ENCODE measurements at regions not wholly inside any gene's neighbourhood (a gene's known extent, or its start where the extent isn't known, plus 50 kb on each side); places are given as distances from the start of the nearest gene placed in this dataset.
"Not testable (repeated sequence)": the region's sequence is repeated elsewhere in the genome, so short reads cannot be mapped to it uniquely, and the experiment has no call there.

DNA sequence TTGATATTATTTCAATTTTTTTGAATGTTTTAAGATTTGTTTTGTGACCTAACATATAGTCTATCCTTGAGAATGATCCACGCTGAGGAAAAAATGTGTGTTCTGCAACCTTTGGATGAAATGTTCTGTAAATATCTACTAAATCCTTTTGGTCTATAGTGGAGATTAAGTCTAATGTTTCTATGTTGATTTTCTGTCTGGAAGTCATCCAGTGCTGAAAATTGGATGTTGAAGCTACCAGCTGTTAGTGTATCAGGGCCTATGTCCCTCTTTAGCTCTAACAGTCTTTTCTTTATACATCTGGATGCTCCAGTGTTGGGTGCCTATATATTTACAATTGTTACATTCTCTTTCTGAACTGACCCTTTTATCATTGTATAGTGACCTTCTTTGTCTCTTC, 422.3 kb downstream of the TMEM232 start:
- intact Hi-C loops (cut with DNase I), result no loop called here
- H3K27ac ChIP-seq, result no peak overlapping the region
- TF ChIP-seq POLR2A (IDR thresholded peaks at IDR 0.05), result no peak
- TF ChIP-seq, protein P1, sequence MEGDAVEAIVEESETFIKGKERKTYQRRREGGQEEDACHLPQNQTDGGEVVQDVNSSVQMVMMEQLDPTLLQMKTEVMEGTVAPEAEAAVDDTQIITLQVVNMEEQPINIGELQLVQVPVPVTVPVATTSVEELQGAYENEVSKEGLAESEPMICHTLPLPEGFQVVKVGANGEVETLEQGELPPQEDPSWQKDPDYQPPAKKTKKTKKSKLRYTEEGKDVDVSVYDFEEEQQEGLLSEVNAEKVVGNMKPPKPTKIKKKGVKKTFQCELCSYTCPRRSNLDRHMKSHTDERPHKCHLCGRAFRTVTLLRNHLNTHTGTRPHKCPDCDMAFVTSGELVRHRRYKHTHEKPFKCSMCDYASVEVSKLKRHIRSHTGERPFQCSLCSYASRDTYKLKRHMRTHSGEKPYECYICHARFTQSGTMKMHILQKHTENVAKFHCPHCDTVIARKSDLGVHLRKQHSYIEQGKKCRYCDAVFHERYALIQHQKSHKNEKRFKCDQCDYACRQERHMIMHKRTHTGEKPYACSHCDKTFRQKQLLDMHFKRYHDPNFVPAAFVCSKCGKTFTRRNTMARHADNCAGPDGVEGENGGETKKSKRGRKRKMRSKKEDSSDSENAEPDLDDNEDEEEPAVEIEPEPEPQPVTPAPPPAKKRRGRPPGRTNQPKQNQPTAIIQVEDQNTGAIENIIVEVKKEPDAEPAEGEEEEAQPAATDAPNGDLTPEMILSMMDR (IDR thresholded peaks at IDR 0.05), result no peak
- 63 to 72% methylated on average over 1 of the region's 1 CpG for WGBS, 2 donors
- no peaks in the 10 kb centered on the region for H3K36me3 ChIP-seq (replicated peaks in 1 of 2; ENCODE audit: insufficient read depth in 1 of 2, low read depth in 2 of 2)
- no peaks in the 10 kb centered on the region for H3K27me3 ChIP-seq
- no peak for ATAC-seq
- H3K9me3 ChIP-seq, result no peaks in the 10 kb centered on the region
- H3K4me1 ChIP-seq, result no peaks in the 10 kb centered on the region
- no peak for DNase-seq
- H3K4me3 ChIP-seq, result no peak overlapping the region

DNA sequence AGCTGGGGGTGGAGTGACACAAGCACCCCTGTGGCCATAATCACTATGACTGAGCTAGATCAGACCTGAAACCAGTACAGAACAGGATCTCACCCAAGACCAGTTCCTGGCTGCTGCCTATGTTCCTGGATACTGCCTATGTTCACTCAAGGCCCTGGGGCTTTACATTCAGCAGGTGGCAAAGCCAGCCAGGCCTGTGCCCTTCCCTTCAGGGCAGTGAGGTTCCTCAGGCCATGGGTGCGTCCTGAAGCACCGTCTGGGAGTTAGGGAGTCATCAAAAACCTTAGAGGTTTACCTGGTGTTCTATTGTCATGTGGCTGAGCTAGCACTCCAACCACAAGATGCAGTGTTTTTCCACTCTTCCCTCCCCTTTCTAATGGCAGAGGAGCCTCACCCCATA, 419.8 kb downstream of the TMEM232 start:
- ATAC-seq (no peak), DNase-seq (no peak)
- Histone ChIP-seq H3K27me3 (no peaks in the 10 kb centered on the region), H3K9me3 (no peaks in the 10 kb centered on the region), H3K36me3 (replicated peaks in 1 of 2; ENCODE audit: insufficient read depth in 1 of 2, low read depth in 2 of 2) (no peaks in the 10 kb centered on the region), H3K4me3 (no peak overlapping the region), H3K27ac (no peak overlapping the region), H3K4me1 (no peaks in the 10 kb centered on the region)
- WGBS, 2 donors, result 92 to 100% methylated on average over 2 of the region's 2 CpGs
- intact Hi-C loops (cut with DNase I), result no loop called here
- TF ChIP-seq, protein P1 (IDR thresholded peaks at IDR 0.05), result no peak
- TF ChIP-seq POLR2A (IDR thresholded peaks at IDR 0.05), result no peak

DNA sequence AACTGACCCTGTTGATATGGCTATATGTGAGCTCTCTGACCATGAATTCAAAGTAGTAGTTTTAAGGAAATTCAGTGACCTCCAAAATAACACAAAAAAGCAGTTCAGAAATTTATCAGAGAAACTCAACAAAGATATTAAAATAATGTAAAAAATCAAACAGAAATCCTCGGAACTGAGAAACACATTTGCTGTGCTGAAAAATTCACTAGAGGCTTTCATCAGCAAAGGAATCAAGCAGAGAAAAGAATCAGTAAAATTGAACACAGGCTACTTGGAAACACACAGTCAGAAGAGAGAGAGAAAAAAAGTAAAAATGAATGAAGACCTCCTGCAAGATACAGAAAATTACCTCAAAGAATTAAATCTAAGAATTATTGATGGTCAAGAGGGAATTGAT, 417.2 kb downstream of the TMEM232 start:
- H3K9me3 ChIP-seq, result no peaks in the 10 kb centered on the region
- TF ChIP-seq POLR2A (IDR thresholded peaks at IDR 0.05), result no peak
- TF ChIP-seq, protein P1 (IDR thresholded peaks at IDR 0.05), result no peak
- WGBS, 2 donors, result 68 to 76% methylated on average over 1 of the region's 1 CpG
- H3K4me3 ChIP-seq, result no peak overlapping the region
- DNase-seq, result no peak
- intact Hi-C loops (cut with DNase I), result no loop called here
- H3K36me3 ChIP-seq (replicated peaks in 1 of 2; ENCODE audit: insufficient read depth in 1 of 2, low read depth in 2 of 2), result no peaks in the 10 kb centered on the region
- H3K27ac ChIP-seq, result no peak overlapping the region
- ATAC-seq, result no peak
- H3K4me1 ChIP-seq, result no peaks in the 10 kb centered on the region
- no peaks in the 10 kb centered on the region for H3K27me3 ChIP-seq

DNA sequence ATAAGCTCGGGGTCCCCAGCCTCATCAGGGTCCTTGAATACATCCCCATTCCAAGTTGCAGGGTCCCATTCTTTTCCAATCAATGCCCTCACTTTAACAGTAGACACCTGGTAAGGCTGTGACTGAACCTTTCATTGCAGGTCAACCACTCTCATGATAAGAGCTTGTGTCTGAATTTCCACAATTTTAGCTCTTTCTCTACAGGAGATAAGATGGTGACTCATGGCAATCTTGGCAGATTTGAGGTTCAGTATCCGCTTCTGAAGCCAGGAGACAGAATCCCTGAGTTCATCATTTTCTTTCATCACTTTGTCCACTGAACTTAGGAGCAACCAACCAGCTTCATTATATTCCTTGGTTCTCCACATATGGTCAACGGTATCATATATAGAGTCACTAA, 409.9 kb downstream of the TMEM232 start:
- H3K4me1 ChIP-seq; H3K27ac ChIP-seq; H3K27me3 ChIP-seq; DNase-seq; H3K36me3 ChIP-seq (replicated peaks in 1 of 2; ENCODE audit: insufficient read depth in 1 of 2, low read depth in 2 of 2); H3K4me3 ChIP-seq; H3K9me3 ChIP-seq; ATAC-seq; intact Hi-C loops (cut with DNase I): not testable (repeated sequence)
- WGBS, 2 donors, result 38 to 56% methylated on average over 3 of the region's 3 CpGs

DNA sequence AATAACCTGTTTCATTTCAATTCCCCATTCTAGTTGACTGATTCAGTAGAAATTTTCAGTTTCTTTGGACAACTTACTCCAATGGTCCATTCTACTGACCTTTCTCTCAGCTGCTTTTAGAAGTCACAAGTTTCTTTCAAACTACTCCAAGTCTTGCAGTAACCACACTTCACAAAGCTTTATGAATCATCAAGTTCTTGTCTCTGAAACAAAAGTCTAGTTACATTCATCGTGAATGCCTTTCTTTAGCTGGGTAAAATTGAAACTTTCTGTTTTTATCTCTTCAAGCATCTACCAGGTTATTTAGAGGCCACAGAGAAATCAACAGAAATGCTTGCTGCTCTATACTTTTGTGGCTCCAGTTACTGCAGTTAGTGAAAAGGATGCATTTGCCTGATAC, 405.4 kb downstream of the TMEM232 start:
- Histone ChIP-seq H3K27me3 (no peaks in the 10 kb centered on the region), H3K36me3 (replicated peaks in 1 of 2; ENCODE audit: insufficient read depth in 1 of 2, low read depth in 2 of 2) (no peaks in the 10 kb centered on the region), H3K4me1 (no peaks in the 10 kb centered on the region), H3K4me3 (no peak overlapping the region), H3K27ac (no peak overlapping the region), H3K9me3 (no peaks in the 10 kb centered on the region)
- no peak for ATAC-seq
- TF ChIP-seq, protein P1 (IDR thresholded peaks at IDR 0.05), result no peak
- no peak for TF ChIP-seq POLR2A (IDR thresholded peaks at IDR 0.05)
- no peak for DNase-seq
- WGBS, 2 donors, result 50 to 65% methylated on average over 1 of the region's 1 CpG
- intact Hi-C loops (cut with DNase I), result no loop called here
